NCI-H2081 (cell line): ENCODE measurements at regions not wholly inside any gene's neighbourhood (a gene's known extent, or its start where the extent isn't known, plus 50 kb on each side); places are given as distances from the start of the nearest gene placed in this dataset.

Experiments used
- DNase-seq, 2 experiments: peaks; one replicate each; lab custom pipeline; 2025; lab: John Stamatoyannopoulos, UW

GRCh38 chr2:16170675-16171424 is 230.5 kb downstream of the MYCN start:
- DNase-seq = no peak

- DNase-seq = no peak
These were observed 229.1 kb downstream of the MYCN start for GRCh38 chr2:16169381-16169960.

DNA sequence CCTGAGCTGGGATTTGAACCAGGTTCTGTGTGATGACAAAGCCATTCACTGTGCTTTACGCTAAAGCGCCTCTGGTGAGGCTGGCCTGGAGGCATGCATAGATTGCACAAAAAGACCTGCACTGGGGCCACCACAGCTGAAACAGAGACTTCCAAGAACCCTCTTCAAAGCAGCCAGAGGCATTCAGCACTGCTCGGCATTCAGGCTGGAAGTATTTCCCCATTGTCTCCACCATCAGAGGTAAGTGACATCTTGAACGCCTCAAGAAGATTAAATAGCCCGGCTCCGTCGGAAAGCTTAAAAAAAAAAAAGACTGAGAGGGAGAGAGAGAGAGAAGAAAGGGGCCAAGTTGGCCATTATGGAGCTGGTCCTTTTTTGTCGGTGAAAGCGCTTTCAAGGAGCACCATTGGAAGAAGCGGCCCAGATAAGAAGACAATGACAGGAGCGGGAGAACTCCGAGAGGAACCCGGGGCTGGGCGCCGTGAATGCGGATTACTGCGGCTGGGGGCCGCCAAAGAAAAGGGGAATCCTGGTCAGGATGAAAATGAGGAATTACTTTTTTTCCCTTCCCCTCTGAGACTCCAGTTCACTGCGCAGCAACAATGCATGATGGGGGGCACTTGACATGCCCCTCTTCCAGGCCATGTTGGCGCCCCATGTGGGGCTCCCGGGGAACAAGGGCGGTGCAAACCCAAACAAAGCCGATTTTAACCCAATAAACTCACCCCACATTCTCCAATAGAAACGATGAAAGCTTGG is 228.3 kb downstream of the MYCN start:
- no peak for DNase-seq

- no peak for DNase-seq
These were observed 227.6 kb downstream of the MYCN start for GRCh38 chr2:16167870-16168426.

DNA sequence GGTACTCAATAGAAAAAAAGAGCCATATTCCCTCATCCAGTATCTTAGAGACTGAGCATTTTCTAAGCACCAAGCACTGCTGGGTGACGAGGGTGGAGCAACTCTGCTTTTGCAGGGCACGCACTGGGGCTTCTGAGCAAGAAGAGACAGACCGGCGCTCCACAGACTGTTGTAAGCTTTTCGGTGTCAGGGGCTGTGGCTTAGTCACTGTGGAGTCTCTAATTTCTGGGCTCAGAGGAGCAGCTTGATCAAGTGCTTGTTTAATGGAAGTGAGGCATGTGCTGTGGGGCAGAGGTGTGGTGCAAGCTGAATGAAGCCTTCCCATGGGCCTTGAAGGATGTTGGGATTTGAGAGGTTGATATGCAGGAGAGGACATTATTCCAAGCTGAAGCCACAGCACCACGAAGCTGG is 227.1 kb downstream of the MYCN start:
- DNase-seq = no peak

DNA sequence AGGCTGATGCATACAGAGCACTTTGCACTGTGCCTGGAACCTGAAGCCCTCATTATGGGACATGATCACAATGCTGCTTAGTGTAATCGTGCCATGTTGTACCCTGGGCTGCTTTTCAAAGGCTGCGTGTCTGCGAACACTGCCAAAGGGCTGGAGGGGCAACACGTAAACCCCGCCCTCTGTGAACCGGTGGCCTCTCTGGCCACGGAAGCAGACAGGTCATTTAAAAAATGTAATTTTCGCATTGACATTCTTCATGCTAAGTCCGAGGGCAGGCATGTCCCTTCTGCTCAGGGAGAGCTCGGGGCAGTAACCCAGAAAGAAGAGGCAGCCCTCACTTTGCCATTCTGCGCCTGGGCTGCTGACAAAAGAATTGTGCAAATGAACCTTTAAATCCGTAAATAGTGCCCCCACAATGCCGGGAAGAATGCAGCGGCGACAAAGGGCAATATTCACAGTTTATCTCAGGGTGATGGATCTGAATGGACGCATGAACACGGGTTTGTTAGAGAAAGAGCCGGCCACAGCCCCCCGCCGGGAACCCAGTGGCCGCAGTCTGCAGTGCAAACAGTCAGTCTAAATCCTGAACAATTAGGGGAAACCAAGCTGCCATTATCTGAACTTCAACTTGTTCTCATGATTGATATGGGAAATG is 226.1 kb downstream of the MYCN start:
- no peak for DNase-seq

DNA sequence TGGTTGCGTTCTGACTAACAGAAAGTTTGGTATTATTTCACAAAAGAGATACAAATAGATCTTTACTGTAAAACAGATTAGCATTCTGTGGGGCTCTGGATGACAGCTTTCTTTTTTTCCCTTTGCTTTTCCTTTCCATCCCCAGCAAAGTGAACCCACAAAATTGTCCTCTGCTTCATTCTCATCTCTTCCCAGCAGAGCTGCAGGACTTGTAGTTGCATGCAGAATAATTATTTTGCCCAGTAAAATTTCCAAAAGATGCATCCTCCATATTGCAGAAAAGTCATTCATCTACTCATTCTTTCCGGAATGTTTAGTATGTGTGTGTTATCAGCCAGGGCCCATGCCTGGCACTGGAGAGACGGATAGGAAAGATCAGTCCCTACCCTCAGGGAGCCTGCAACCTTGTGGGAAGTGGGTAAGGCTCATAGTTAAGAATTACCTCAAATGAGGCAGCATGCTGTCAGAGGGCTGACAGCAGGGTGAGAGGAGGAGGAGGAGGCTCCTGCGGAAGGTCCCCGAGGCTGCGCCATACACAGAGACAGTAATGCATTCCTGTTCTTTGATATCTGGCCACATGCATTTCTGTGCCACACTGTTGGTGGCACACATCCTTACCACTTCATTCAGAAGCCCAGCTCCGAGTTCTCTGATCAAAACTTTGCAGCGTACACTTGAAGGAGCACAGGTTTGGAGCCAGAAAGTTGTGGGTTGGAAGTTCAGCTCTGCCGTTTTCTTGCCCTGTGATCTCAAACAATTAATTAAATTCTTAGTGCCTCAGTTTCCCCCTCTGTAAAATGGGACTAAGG is 225.4 kb downstream of the MYCN start:
- no peak for DNase-seq

GRCh38 chr2:16162491-16163040 is 222.2 kb downstream of the MYCN start:
- no peak for DNase-seq

DNA sequence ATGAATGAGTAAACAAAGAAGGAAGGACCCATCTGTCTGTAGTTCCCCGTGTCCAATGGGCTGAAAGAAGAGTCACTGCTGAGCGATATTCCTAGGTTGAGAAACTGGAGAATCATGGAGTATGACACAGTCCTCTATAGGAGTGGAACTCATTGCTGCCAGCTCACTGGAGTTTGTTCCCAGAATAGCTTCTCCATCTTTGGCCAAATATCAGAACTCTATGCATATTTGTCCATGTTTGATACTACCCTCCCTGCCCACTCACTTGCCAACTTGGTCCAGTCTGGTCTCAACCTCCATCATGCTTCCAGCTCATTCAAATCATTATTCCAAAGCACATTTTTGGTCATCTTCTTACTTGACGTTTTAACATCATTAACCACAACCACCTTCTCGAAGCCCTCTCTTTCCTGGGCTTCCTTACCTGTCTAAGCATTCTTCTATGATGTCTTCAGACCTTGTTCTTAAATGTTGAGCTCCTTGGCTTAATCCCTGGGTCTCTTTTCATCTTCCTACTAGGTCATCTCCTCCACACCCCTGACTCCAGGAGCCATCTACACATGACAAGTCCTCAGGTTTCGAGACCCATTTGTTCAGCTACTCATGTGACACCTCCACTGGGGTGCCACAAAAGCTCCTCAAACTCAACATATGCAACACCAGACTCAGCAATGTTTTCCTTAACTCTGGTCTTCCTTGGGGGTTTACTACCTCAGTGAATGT is 221.6 kb downstream of the MYCN start:
- DNase-seq = no peak

GRCh38 chr2:16161085-16161565 is 220.8 kb downstream of the MYCN start:
- no peak for DNase-seq

DNA sequence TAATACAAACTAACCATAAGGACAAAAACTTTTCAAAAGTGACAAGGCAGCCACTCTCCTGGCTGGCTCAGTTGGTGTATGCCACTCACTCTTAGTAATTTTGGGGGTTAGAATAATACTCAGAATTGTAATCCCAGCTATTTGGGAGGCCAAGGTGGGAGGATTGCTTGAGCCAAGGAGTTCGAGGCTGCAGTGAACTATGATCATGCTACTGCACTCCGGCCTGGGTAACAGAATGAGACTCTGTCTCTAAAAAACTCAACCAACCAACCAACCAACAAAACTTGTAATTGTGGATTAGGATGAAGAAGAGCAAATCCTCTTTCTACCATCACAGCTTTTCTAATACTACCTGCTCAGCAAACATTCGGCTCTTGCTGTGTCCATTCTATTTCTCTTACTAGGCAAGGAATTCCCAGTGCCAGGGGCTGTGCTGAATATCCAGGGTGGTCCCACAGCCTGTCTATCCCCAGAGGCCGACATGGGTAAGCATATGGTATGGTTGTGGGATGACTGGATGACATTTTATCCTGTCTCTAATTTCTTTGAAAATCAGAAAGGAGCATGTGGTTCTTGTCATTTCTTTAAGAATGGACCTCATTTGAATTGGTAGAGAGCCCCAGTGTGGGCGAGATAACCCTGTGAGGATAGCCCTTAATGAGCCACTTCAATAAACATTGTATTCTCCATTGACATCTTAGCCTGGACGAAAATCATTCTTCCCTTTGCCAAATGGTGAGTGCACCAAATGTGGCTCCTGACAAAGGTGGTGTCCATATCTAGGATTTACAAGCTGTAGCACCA is 220.1 kb downstream of the MYCN start:
- DNase-seq = no peak

GRCh38 chr2:16156411-16156810 is 216.1 kb downstream of the MYCN start:
- no peak for DNase-seq

GRCh38 chr2:16155766-16156165 is 215.4 kb downstream of the MYCN start:
- no peak for DNase-seq

- no peak for DNase-seq
These were observed 215.0 kb downstream of the MYCN start for GRCh38 chr2:16155366-16155765.

- DNase-seq = no peak
These were observed 214.3 kb downstream of the MYCN start for GRCh38 chr2:16154501-16155280.

DNA sequence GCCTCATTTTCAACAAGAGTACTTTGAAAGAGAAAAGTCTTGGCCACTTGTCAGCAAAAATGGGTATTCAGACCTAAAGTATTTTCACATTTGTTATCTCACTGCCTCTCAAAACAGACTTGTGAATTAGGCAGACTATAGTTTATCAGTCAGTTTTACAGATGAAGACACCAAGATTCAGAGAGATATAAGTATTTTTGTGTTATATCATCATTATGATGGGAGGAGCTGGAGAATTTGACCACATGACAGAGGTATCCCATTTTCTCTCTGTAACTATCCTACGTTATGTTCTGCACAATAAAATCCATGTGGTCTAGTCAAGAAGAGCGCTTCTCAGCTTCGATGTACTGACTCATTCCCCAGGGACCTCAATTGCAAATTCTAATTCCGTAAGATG is 213.7 kb downstream of the MYCN start:
- DNase-seq = no peak

- no peak for DNase-seq
These were observed 213.3 kb downstream of the MYCN start for GRCh38 chr2:16153754-16154035.

GRCh38 chr2:16152928-16153753 is 212.8 kb downstream of the MYCN start:
- no peak for DNase-seq
